HEK293T (cell line): ENCODE measurements at regions not wholly inside any gene's neighbourhood (a gene's known extent, or its start where the extent isn't known, plus 50 kb on each side); places are given as distances from the start of the nearest gene placed in this dataset.

ENCODE experiments used
- ELF4 ChIP-seq: fragments of 450-650 bp; IDR thresholded peaks from 2 replicates; pipeline ENCODE4 v1.6.1; 2017; ENCODE audit warnings: antibody characterized with exemption
- FOXK2 ChIP-seq: fragments of 450-650 bp; IDR thresholded peaks from 2 replicates; pipeline ENCODE4 v1.6.1; 2016; ENCODE audit warnings: mild to moderate bottlenecking
- FOXM1 ChIP-seq: fragments of 450-650 bp; IDR thresholded peaks from 2 replicates; pipeline ENCODE4 v1.6.1; 2017; ENCODE audit warnings: mild to moderate bottlenecking, borderline replicate concordance
- LEF1 ChIP-seq: fragments of 450-650 bp; IDR thresholded peaks from 2 replicates; pipeline ENCODE4 v1.6.1; 2017; ENCODE audit warnings: mild to moderate bottlenecking, borderline replicate concordance
- SUZ12 ChIP-seq: fragments of 450-650 bp; IDR thresholded peaks from 2 replicates; pipeline ENCODE4 v1.6.1; 2016; ENCODE audit warnings: mild to moderate bottlenecking
- TARDBP ChIP-seq: fragments of 450-650 bp; IDR thresholded peaks from 2 replicates; pipeline ENCODE4 v1.6.1; 2016
- TF ChIP-seq, protein P1 (sequence below): fragments of 450-650 bp; IDR thresholded peaks from 2 replicates; pipeline ENCODE4 v1.6.1; 2016

GRCh38 chr1:218666263-218666662 is 321.1 kb downstream of the TGFB2 start:
- no peak for TF ChIP-seq ELF4
- no peak for TF ChIP-seq FOXM1
- TF ChIP-seq, protein P1, sequence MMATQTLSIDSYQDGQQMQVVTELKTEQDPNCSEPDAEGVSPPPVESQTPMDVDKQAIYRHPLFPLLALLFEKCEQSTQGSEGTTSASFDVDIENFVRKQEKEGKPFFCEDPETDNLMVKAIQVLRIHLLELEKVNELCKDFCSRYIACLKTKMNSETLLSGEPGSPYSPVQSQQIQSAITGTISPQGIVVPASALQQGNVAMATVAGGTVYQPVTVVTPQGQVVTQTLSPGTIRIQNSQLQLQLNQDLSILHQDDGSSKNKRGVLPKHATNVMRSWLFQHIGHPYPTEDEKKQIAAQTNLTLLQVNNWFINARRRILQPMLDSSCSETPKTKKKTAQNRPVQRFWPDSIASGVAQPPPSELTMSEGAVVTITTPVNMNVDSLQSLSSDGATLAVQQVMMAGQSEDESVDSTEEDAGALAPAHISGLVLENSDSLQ: no peak
- TF ChIP-seq TARDBP: no peak
- no peak for TF ChIP-seq FOXK2
- TF ChIP-seq SUZ12: no peak
- TF ChIP-seq LEF1: no peak
